ENCODE measurements at regions not wholly inside any gene's neighbourhood (a gene's known extent, or its start where the extent isn't known, plus 50 kb on each side); places are given as distances from the start of the nearest gene placed in this dataset.

- no peak for DNase-seq (ENCODE audit: low read depth)
Measured at GRCh38 chr2:128494307-128494639, 175.6 kb upstream of the HS6ST1 start.

GRCh38 chr2:128494640-128495321 lies 176.1 kb upstream of the HS6ST1 start:
- no peak for DNase-seq (ENCODE audit: low read depth)

- no peak for DNase-seq (ENCODE audit: low read depth)
Measured at GRCh38 chr2:128495996-128496547, 177.4 kb upstream of the HS6ST1 start.

GRCh38 chr2:128496700-128497099 lies 178.0 kb upstream of the HS6ST1 start:
- DNase-seq (ENCODE audit: low read depth), result no peak

GRCh38 chr2:128497461-128497860 lies 178.8 kb upstream of the HS6ST1 start:
- no peak for DNase-seq (ENCODE audit: low read depth)

GRCh38 chr2:128498086-128498485 lies 179.4 kb upstream of the HS6ST1 start:
- no peak for DNase-seq (ENCODE audit: low read depth)

- no peak for DNase-seq (ENCODE audit: low read depth)
Measured at GRCh38 chr2:128498589-128498988, 179.9 kb upstream of the HS6ST1 start.

GRCh38 chr2:128499367-128500137 lies 180.9 kb upstream of the HS6ST1 start:
- no peak for DNase-seq (ENCODE audit: low read depth)

- no peak for DNase-seq (ENCODE audit: low read depth)
Measured at GRCh38 chr2:128500138-128500800, 181.6 kb upstream of the HS6ST1 start.

GRCh38 chr2:128501006-128501690 lies 182.5 kb upstream of the HS6ST1 start:
- no peak for DNase-seq (ENCODE audit: low read depth)

GRCh38 chr2:128501700-128502099 lies 183.0 kb upstream of the HS6ST1 start:
- no peak for DNase-seq (ENCODE audit: low read depth)

- DNase-seq (ENCODE audit: low read depth), result no peak
Measured at GRCh38 chr2:128502200-128502599, 183.5 kb upstream of the HS6ST1 start.

- no peak for DNase-seq (ENCODE audit: low read depth)
Measured at GRCh38 chr2:128502638-128503246, 184.1 kb upstream of the HS6ST1 start.

GRCh38 chr2:128503399-128504245 lies 185.0 kb upstream of the HS6ST1 start:
- no peak for DNase-seq (ENCODE audit: low read depth)

GRCh38 chr2:128504246-128505149 lies 185.8 kb upstream of the HS6ST1 start:
- no peak for DNase-seq (ENCODE audit: low read depth)

GRCh38 chr2:128505150-128505490 lies 186.5 kb upstream of the HS6ST1 start:
- DNase-seq (ENCODE audit: low read depth), result no peak

GRCh38 chr2:128505575-128506526 lies 187.2 kb upstream of the HS6ST1 start:
- DNase-seq (ENCODE audit: low read depth), result no peak

- DNase-seq (ENCODE audit: low read depth), result no peak
Measured at GRCh38 chr2:128506534-128506933, 187.9 kb upstream of the HS6ST1 start.
